ENCODE measurements at regions not wholly inside any gene's neighbourhood (a gene's known extent, or its start where the extent isn't known, plus 50 kb on each side); places are given as distances from the start of the nearest gene placed in this dataset.

DNA sequence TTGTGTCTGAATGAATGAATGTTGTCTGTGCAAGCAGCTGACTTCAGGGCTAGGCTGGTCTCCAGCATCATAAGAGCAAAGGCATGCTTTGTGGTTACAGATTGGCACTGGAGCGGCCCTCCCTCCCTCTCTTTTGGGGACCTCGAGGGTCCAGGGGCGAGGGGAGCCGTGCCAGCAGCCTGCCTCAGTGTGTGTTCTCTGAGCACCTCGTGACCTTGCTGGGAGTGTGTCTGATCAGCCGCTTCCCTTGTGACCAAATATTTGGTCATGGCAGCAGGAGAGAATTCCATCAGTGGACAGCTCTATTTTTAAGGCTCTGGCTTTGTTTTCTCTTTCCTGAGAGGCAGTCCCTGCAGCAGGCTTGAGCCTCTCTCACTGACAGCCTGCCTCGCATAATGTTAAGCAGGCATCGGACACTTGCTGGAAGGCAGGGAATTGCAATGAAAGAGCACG is 329.7 kb downstream of the UQCRFS1 start:
- no peak overlapping the region for H3K4me3 ChIP-seq
- no peaks in the 10 kb centered on the region for H3K36me3 ChIP-seq (ENCODE audit: control insufficient read depth in 2 of 2, insufficient read depth in 2 of 2, low read length in 1 of 2)
- ATAC-seq = no peak
- H3K4me1 ChIP-seq (ENCODE audit: control insufficient read depth, insufficient read depth, low read length) = no peaks in the 10 kb centered on the region
- no peak overlapping the region for H2AFZ ChIP-seq (ENCODE audit: control insufficient read depth, low read depth, low read length)
- H3K27ac ChIP-seq (ENCODE audit: control insufficient read depth, insufficient read depth) = no peak overlapping the region
- WGBS (ENCODE audit: insufficient coverage, insufficient replicate concordance, low lambda C conversion rate, missing lambda C conversion rate) = 20% methylated on average over 9 of the region's 9 CpGs
- ChIA-PET POLR2A (no interaction called here), CTCF (interaction anchor here (1.9 to 2.8 kb wide), 2 partner anchors 147 to 380 kb away, joined by 4 to 11 read pairs; no protein-coding TSS in a partner anchor), RAD21 (ENCODE audit: unreplicated experiment) (interaction anchor here (1.6 kb wide), 1 partner anchor 146 kb away, joined by 5 read pairs; no protein-coding TSS in a partner anchor), SMC1A (ENCODE audit: uncharacterized antibody, unreplicated experiment) (interaction anchor here (0.9 kb wide), 1 partner anchor 80 kb away, joined by 3 read pairs; no protein-coding TSS in a partner anchor)
- H3K9ac ChIP-seq (ENCODE audit: control insufficient read depth, insufficient read depth, low read length) = no peak overlapping the region
- H3K27me3 ChIP-seq (replicated peaks in 1 of 2; ENCODE audit: control insufficient read depth in 2 of 2, insufficient read depth in 2 of 2, low read length in 1 of 2) = no peaks in the 10 kb centered on the region
- no peak for DNase-seq (ENCODE audit: low read depth, low spot score)
- H3K9me3 ChIP-seq (replicated peaks; ENCODE audit: control insufficient read depth, insufficient read depth, low read length) = no peaks in the 10 kb centered on the region; the same call in 2 of the 3 replicates
- FAIRE-seq = no peak
- in situ Hi-C loops (cut with MboI) = no loop called here
- H3K79me2 ChIP-seq (ENCODE audit: control insufficient read depth, insufficient read depth, low read length) = no peaks in the 10 kb centered on the region
- no peaks in the 10 kb centered on the region for H4K20me1 ChIP-seq (ENCODE audit: control insufficient read depth, insufficient read depth)
- TF ChIP-seq KLF5 (IDR thresholded peaks at IDR 0.05; ENCODE audit: partially characterized antibody) (no peak), CBFB (IDR thresholded peaks at IDR 0.05; ENCODE audit: low read depth) (no peak), PRDM15 (CRISPR knock-in tag; IDR thresholded peaks at IDR 0.05) (no peak), FOS (IDR thresholded peaks at IDR 0.05; ENCODE audit: borderline replicate concordance, extremely low read depth, insufficient read length) (no peak), POLR2A (IDR thresholded peaks at IDR 0.05; ENCODE audit: low read depth, low read length) (no peak), CBX3 (IDR thresholded peaks at IDR 0.05; ENCODE audit: borderline replicate concordance, low read depth) (no peak), MEF2A (IDR thresholded peaks at IDR 0.05; ENCODE audit: insufficient read depth, low read depth, low read length) (no peak)
- TF ChIP-seq, protein P1, sequence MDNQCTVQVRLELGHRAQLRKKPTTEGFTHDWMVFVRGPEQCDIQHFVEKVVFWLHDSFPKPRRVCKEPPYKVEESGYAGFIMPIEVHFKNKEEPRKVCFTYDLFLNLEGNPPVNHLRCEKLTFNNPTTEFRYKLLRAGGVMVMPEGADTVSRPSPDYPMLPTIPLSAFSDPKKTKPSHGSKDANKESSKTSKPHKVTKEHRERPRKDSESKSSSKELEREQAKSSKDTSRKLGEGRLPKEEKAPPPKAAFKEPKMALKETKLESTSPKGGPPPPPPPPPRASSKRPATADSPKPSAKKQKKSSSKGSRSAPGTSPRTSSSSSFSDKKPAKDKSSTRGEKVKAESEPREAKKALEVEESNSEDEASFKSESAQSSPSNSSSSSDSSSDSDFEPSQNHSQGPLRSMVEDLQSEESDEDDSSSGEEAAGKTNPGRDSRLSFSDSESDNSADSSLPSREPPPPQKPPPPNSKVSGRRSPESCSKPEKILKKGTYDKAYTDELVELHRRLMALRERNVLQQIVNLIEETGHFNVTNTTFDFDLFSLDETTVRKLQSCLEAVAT (IDR thresholded peaks at IDR 0.05) = no peak
- intact Hi-C loops (cut with micrococcal nuclease; ENCODE audit: unreplicated experiment) = no loop called here
- H3K4me2 ChIP-seq (ENCODE audit: control insufficient read depth, insufficient read depth) = no peak overlapping the region
- no TSS peak for BruUV-seq (replicated peaks)
